Limb (tissue), 2 donors: ENCODE measurements at regions not wholly inside any gene's neighbourhood (a gene's known extent, or its start where the extent isn't known, plus 50 kb on each side); places are given as distances from the start of the nearest gene placed in this dataset.

Experiments used
- DNase-seq, 2 donors: peaks; one replicate each; pipeline ENCODE4 v3.0.0-alpha.2; 2016; ENCODE audit errors: extremely low spot score in 2 of 2

GRCh38 chr12:102539651-102540553, 59.5 kb upstream of the IGF1 start:
- DNase-seq = no peak

GRCh38 chr12:102535306-102535705, 54.9 kb upstream of the IGF1 start:
- DNase-seq = no peak

GRCh38 chr12:102534899-102535298, 54.5 kb upstream of the IGF1 start:
- no peak for DNase-seq

GRCh38 chr12:102533483-102534215, 53.3 kb upstream of the IGF1 start:
- DNase-seq = no peak
